ENCODE measurements at regions not wholly inside any gene's neighbourhood (a gene's known extent, or its start where the extent isn't known, plus 50 kb on each side); places are given as distances from the start of the nearest gene placed in this dataset.

GRCh38 chr14:42323426-42323825 is 716.8 kb downstream of the LRFN5 start:
- TF ChIP-seq CTCF (IDR thresholded peaks at IDR 0.05; ENCODE audit: extremely low read depth in 1 of 2, insufficient read depth in 1 of 2, low read depth in 1 of 2, low read length in 2 of 2) (no peak), MAX (IDR thresholded peaks at IDR 0.05; ENCODE audit: insufficient read depth, insufficient read length) (no peak), POLR2A (IDR thresholded peaks at IDR 0.05; ENCODE audit: low read depth, low read length) (no peak), POLR2AphosphoS5 (IDR thresholded peaks at IDR 0.05; ENCODE audit: insufficient read depth, low read depth, low read length) (no peak), EZH2 (IDR thresholded peaks at IDR 0.05; ENCODE audit: borderline replicate concordance, low read depth, low read length, severe bottlenecking) (no peak), FOS (IDR thresholded peaks at IDR 0.05; ENCODE audit: borderline replicate concordance, insufficient read depth, low read length) (no peak), MYC (IDR thresholded peaks at IDR 0.05; ENCODE audit: low read depth, low read length) (no peak), JUN (IDR thresholded peaks at IDR 0.05; ENCODE audit: borderline replicate concordance, insufficient read depth, insufficient read length, low read depth) (no peak)

Measured in endothelial cell of umbilical vein (primary cell).